Fibroblast of mammary gland (primary cell): ENCODE measurements at regions not wholly inside any gene's neighbourhood (a gene's known extent, or its start where the extent isn't known, plus 50 kb on each side); places are given as distances from the start of the nearest gene placed in this dataset.

Experiments used
- DNase-seq: peaks from one replicate; pipeline ENCODE4 v3.0.0-alpha.2; 2010; ENCODE audit warnings: low read depth
- H3K4me3 ChIP-seq: 2 replicates; pipeline ENCODE4 v1.5.1; 2011; ENCODE audit warnings: low read depth, mild to moderate bottlenecking, low read length, moderate library complexity; ENCODE audit not compliant: control insufficient read depth
- TF ChIP-seq, protein P1 (sequence below): conservative IDR thresholded peaks from 2 replicates; pipeline ENCODE4 v1.5.1; 2011; ENCODE audit warnings: low read depth, low read length, inconsistent platforms; ENCODE audit not compliant: control insufficient read depth, insufficient read depth

DNA sequence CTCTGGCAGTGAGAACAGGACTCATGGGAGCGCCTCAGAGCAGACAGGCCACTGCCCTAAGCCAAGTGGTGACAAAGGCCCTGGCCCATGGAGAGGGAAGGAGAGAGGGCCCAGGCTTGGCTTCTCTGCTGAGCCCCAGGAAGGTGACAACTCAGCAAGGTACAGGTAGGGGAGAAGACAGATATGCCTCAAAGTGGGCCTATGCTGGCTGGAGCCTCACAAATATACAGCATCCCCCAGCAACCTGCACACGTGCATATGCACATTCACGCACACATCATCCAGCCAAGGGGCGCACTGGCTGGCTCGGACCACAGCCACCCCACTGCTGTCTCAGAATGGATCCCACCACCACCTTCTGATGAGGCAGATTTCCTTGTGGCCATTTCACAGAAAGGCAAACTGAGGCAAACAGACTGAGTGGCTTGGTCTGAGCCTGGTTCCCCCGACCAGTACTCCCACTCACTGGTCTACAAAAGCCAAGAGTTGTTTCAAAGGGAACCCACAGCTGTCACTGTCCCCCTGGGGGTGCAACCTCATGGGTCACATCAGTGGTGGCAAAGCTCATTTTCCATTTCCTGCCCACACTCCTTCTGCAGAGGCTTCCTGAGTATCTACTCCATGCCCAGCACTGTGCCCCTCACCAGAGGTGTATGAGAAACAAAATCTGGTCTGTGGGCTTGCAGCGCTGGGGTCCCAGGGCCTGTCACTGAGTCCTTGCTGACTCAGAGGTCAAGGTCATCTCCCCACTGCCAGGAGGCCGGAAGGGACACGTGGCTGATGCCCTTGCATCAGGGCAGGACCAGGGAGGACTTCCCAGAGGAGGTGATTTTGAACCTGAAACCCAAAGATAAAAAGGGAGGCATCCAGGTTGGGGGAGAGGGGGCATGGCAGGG is 67.3 kb upstream of the PRR5 start:
- DNase-seq, result no peak
- H3K4me3 ChIP-seq, result no peak overlapping the region
- TF ChIP-seq, protein P1, sequence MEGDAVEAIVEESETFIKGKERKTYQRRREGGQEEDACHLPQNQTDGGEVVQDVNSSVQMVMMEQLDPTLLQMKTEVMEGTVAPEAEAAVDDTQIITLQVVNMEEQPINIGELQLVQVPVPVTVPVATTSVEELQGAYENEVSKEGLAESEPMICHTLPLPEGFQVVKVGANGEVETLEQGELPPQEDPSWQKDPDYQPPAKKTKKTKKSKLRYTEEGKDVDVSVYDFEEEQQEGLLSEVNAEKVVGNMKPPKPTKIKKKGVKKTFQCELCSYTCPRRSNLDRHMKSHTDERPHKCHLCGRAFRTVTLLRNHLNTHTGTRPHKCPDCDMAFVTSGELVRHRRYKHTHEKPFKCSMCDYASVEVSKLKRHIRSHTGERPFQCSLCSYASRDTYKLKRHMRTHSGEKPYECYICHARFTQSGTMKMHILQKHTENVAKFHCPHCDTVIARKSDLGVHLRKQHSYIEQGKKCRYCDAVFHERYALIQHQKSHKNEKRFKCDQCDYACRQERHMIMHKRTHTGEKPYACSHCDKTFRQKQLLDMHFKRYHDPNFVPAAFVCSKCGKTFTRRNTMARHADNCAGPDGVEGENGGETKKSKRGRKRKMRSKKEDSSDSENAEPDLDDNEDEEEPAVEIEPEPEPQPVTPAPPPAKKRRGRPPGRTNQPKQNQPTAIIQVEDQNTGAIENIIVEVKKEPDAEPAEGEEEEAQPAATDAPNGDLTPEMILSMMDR, result no peak

- H3K4me3 ChIP-seq, result no peak overlapping the region
- TF ChIP-seq, protein P1, result no peak
- DNase-seq, result no peak
These were observed 68.4 kb upstream of the PRR5 start for GRCh38 chr22:44633647-44634046.

DNA sequence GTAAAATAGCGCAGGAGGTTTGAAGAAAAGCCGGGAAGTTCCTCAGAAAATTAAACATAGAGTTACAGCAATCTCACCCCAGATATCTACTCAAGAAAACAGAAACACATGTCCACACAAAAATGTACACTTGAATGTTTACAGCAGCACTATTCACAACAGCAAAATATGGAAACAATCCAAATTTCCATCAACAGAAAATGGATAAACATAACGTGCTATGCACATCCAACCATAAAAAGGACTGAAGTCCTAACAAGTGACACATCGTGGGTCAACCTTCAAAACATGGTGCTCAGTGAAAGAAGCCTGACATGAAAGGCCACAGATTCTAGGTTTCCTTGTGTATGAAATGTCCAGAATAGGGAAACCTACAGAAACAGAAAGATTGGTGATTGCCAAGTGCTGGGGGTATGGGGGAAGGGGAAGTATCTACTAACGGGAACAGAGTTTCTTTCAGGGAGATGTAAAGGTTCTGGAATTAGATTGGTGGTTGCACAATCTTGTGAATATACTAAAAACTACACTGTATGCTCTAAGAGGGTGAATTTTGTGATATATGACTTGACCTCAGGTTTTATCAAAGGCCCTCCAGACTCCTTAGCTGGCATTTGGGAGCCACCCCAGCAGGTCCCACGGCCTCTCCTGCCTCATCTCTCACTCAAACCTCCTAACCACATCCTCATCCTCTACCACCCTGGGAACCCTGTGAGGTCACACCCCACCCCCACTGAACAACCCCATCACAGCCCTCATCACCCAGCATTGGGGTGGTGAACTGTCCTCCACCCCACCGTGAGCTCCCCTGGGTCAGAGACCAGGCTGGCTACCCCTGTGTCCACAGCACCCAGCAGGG is 69.2 kb upstream of the PRR5 start:
- no peak for DNase-seq
- TF ChIP-seq, protein P1, result no peak
- no peak overlapping the region for H3K4me3 ChIP-seq

DNA sequence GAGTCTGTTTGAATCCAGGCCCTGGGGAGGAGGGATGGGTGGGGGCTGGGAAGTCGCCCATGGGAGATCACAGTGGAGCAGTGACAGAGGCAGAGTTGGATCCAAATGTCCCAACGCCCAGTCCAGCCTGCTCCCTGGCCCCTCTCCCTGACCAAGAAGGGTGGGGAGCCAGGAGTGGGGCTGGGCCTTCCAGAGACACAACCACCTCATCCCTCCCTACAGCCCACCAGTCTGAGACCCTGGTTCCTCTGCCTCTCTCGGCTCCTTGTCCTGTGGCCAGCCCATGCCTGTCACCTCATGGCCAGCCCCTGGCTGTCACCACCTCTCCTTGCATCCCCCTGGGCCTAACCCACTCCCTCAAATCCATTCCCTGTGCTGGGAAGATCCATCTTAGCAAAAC is 71.2 kb upstream of the PRR5 start:
- no peak overlapping the region for H3K4me3 ChIP-seq
- TF ChIP-seq, protein P1, result no peak
- no peak for DNase-seq

DNA sequence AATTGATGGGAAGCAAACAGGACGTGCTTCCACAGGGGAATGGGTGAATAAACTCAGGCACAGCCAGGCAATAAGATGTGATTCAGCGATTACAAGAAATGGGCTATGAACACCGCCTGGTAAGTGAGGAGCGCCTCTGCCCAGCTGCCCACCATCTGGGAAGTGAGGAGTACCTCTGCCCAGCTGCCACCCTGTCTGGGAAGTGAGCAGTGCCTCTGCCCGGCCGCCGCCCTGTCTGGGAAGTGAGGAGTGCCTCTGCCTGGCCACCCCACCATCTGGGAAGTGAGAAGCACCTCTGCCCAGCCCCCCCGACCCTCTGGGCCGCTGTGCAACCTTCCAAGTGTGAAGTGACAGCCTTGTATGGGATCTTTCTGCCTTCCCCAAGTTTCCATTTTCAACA is 73.2 kb upstream of the PRR5 start:
- TF ChIP-seq, protein P1, result no peak
- DNase-seq, result no peak
- no peak overlapping the region for H3K4me3 ChIP-seq

- TF ChIP-seq, protein P1, result no peak
- H3K4me3 ChIP-seq, result no peak overlapping the region
- DNase-seq, result no peak
These were observed 73.7 kb upstream of the PRR5 start for GRCh38 chr22:44628273-44628672.
